Endothelial cell of umbilical vein (primary cell): ENCODE measurements at regions not wholly inside any gene's neighbourhood (a gene's known extent, or its start where the extent isn't known, plus 50 kb on each side); places are given as distances from the start of the nearest gene placed in this dataset.

Experiments
- BruUV-seq: library from RNA; stranded (reverse); fragments of 400-500 nt; replicated peaks from 2 replicates; lab custom pipeline; 2021; lab: Mats Ljungman, UMichigan
- CTCF ChIA-PET: fragments of 300-600, 350-600 bp; sonication (Branson Sonifier 250); formaldehyde crosslinking; loops from one replicate; lab custom pipeline; 2021; ENCODE audit warnings: antibody characterized with exemption, inconsistent platforms; lab: Charles Lee
- POLR2A ChIA-PET: fragments of 300-600, 350-600 bp; sonication (Branson Sonifier 250); formaldehyde crosslinking; loops from one replicate; lab custom pipeline; 2021; ENCODE audit warnings: antibody characterized with exemption, inconsistent platforms; lab: Charles Lee
- DNase-seq: peaks from one replicate; pipeline ENCODE4 v3.0.0-alpha.2; 2011; ENCODE audit warnings: low read depth, low spot score
- FAIRE-seq: peaks from 2 replicates; lab custom pipeline; 2011; peaks lifted over from hg19 to GRCh38; lab: Jason Lieb, UNC
- H2AFZ ChIP-seq: 2 replicates; pipeline ENCODE4 v1.6.0; 2012; ENCODE audit warnings: low read depth, low read length, control low read depth, inconsistent platforms
- H3K27ac ChIP-seq: 2 replicates; pipeline ENCODE4 v1.5.1; 2011; ENCODE audit warnings: low read depth, mild to moderate bottlenecking, control low read depth, low read length, moderate library complexity; ENCODE audit not compliant: insufficient read depth
- H3K27me3 ChIP-seq, 2 experiments: 2 replicates each; pipeline versions ENCODE4 v1.6.0 to v1.6.1; 2011; ENCODE audit warnings: low read length in 2 of 2, mixed read lengths in 1 of 2; ENCODE audit not compliant: control insufficient read depth in 2 of 2, insufficient read depth in 2 of 2
- H3K36me3 ChIP-seq, 2 experiments: 2 replicates in 1 of 2; 3 replicates in 1 of 2; pipeline ENCODE4 v1.5.1; 2011; ENCODE audit warnings: low read length in 2 of 2, mild to moderate bottlenecking in 1 of 2, moderate library complexity in 1 of 2; ENCODE audit not compliant: control insufficient read depth in 2 of 2, insufficient read depth in 2 of 2; ENCODE audit errors: extremely low read depth in 1 of 2
- H3K4me1 ChIP-seq: 3 replicates; pipeline ENCODE4 v1.5.1; 2011; ENCODE audit warnings: mild to moderate bottlenecking, low read length; ENCODE audit not compliant: control insufficient read depth, insufficient read depth; ENCODE audit errors: extremely low read depth
- H3K4me2 ChIP-seq: 2 replicates; pipeline ENCODE4 v1.6.1; 2011; ENCODE audit warnings: low read length, control low read depth, mixed read lengths; ENCODE audit not compliant: insufficient read depth
- H3K4me3 ChIP-seq, 3 experiments: fragments of 200-600 bp in 1 of 3; sonication (generic), shearing (Covaris generic) in 1 of 3; replicated peaks in 1 of 3; 2 replicates each; pipeline ENCODE4 v1.5.1; 2011 to 2016; ENCODE audit warnings: control low read depth in 3 of 3, low read length in 3 of 3, mild to moderate bottlenecking in 2 of 3, inconsistent platforms in 1 of 3, low read depth in 1 of 3, moderate library complexity in 1 of 3; ENCODE audit not compliant: insufficient read depth in 1 of 3
- H3K79me2 ChIP-seq: 2 replicates; pipeline ENCODE4 v1.6.0; 2012; ENCODE audit warnings: low read length, inconsistent platforms; ENCODE audit not compliant: control insufficient read depth, insufficient read depth
- H3K9ac ChIP-seq: replicated peaks from 2 replicates; pipeline ENCODE3; 2011; ENCODE audit warnings: low read length, control low read depth; ENCODE audit not compliant: insufficient read depth; ENCODE audit errors: extremely low read depth
- H3K9me1 ChIP-seq: replicated peaks from 3 replicates; pipeline ENCODE4 v1.6.0; 2011; ENCODE audit warnings: mild to moderate bottlenecking, low read length; ENCODE audit not compliant: control insufficient read depth, insufficient read depth; ENCODE audit errors: extremely low read depth
- H3K9me3 ChIP-seq: replicated peaks from 2 replicates; pipeline ENCODE4 v1.5.1; 2012; ENCODE audit warnings: low read length, inconsistent platforms; ENCODE audit not compliant: control insufficient read depth, insufficient read depth
- H4K20me1 ChIP-seq: replicated peaks from 2 replicates; pipeline ENCODE3; 2011; ENCODE audit warnings: mild to moderate bottlenecking, low read length; ENCODE audit not compliant: control insufficient read depth, insufficient read depth; ENCODE audit errors: extremely low read depth
- CTCF ChIP-seq, 2 donors: IDR thresholded peaks; 1 replicate in 1 of 2; 2 replicates in 1 of 2; pipeline ENCODE4 v1.5.1; 2011; ENCODE audit warnings: low read length in 2 of 2, mild to moderate bottlenecking in 2 of 2, moderate library complexity in 2 of 2, control low read depth in 1 of 2, inconsistent platforms in 1 of 2, low read depth in 1 of 2; ENCODE audit not compliant: insufficient read depth in 1 of 2; ENCODE audit errors: extremely low read depth in 1 of 2
- EZH2 ChIP-seq: IDR thresholded peaks from 2 replicates; pipeline ENCODE4 v1.6.1; 2012; ENCODE audit warnings: borderline replicate concordance, low read depth, mild to moderate bottlenecking, moderate library complexity, low read length, inconsistent platforms; ENCODE audit not compliant: severe bottlenecking
- FOS ChIP-seq: IDR thresholded peaks from 2 replicates; pipeline ENCODE4 v1.6.1; 2011; ENCODE audit warnings: mild to moderate bottlenecking, low read length, moderate library complexity, borderline replicate concordance; ENCODE audit not compliant: insufficient read depth
- GATA2 ChIP-seq: IDR thresholded peaks from 2 replicates; pipeline ENCODE4 v1.7.0; 2011; ENCODE audit warnings: low read depth, mild to moderate bottlenecking, moderate library complexity, mixed read lengths, low read length; ENCODE audit not compliant: insufficient read length, insufficient read depth
- JUN ChIP-seq: IDR thresholded peaks from 2 replicates; pipeline ENCODE4 v1.6.1; 2011; ENCODE audit warnings: borderline replicate concordance, low read depth; ENCODE audit not compliant: insufficient read length, insufficient read depth
- MAX ChIP-seq: IDR thresholded peaks from 2 replicates; pipeline ENCODE4 v1.6.1; 2011; ENCODE audit not compliant: insufficient read depth, insufficient read length
- MYC ChIP-seq: IDR thresholded peaks from one replicate; pipeline ENCODE4 v1.6.1; 2011; ENCODE audit warnings: mild to moderate bottlenecking, low read depth, low read length
- POLR2A ChIP-seq: IDR thresholded peaks from 2 replicates; pipeline ENCODE4 v1.6.1; 2012; ENCODE audit warnings: low read depth, mild to moderate bottlenecking, control low read depth, low read length
- POLR2AphosphoS5 ChIP-seq: IDR thresholded peaks from 2 replicates; pipeline ENCODE4 v1.6.1; 2012; ENCODE audit warnings: low read depth, mild to moderate bottlenecking, control low read depth, low read length, moderate library complexity; ENCODE audit not compliant: insufficient read depth
- dilution Hi-C: fragments of 300-500 bp; cut with MboI; formaldehyde crosslinking; loops from one replicate; pipeline ENCODE4 v1.15.0; 2019; ENCODE audit warnings: low sequenced_read_pairs; ENCODE audit not compliant: extremely low pct_ligation_motif_present
- intact Hi-C: fragments of 100-400 bp; cut with micrococcal nuclease; formaldehyde crosslinking; loops from one replicate; pipeline ENCODE4 v1.10.0; 2022

GRCh38 chr18:79600596-79600995 lies 79.0 kb upstream of the CTDP1 start:
- no peak for DNase-seq
- Histone ChIP-seq H3K4me2 (no peak overlapping the region), H3K9me3 (no peaks in the 10 kb centered on the region), H3K4me3 (no peak overlapping the region), H2AFZ (no peak overlapping the region), H3K9ac (no peak overlapping the region), H3K27me3 (no peaks in the 10 kb centered on the region), H3K27ac (no peak overlapping the region), H4K20me1 (no peaks in the 10 kb centered on the region), H3K79me2 (no peaks in the 10 kb centered on the region), H3K9me1 (no peaks in the 10 kb centered on the region), H3K4me1 (no peaks in the 10 kb centered on the region), H3K36me3 (no peaks in the 10 kb centered on the region)
- ChIA-PET CTCF (no interaction called here), POLR2A (no interaction called here)
- FAIRE-seq, result no peak
- no TSS peak for BruUV-seq
- no peak for TF ChIP-seq JUN
- TF ChIP-seq POLR2AphosphoS5, result no peak
- TF ChIP-seq GATA2, result no peak
- no peak for TF ChIP-seq MAX
- no peak for TF ChIP-seq POLR2A
- no peak for TF ChIP-seq CTCF (IDR thresholded peaks at IDR 0.05; ENCODE audit: extremely low read depth in 1 of 2, insufficient read depth in 1 of 2, low read depth in 1 of 2, low read length in 2 of 2)
- TF ChIP-seq MYC, result no peak
- no peak for TF ChIP-seq EZH2
- TF ChIP-seq FOS, result no peak
- intact Hi-C loops, result no loop called here
- dilution Hi-C loops, result no loop called here
